HCT116 (cell line): ENCODE measurements at regions not wholly inside any gene's neighbourhood (a gene's known extent, or its start where the extent isn't known, plus 50 kb on each side); places are given as distances from the start of the nearest gene placed in this dataset.

Experiments used
- CEBPB ChIP-seq: IDR thresholded peaks from 2 replicates; pipeline ENCODE4 v1.6.1; 2012; ENCODE audit warnings: low read depth
- POLR2A ChIP-seq: IDR thresholded peaks from 2 replicates; pipeline ENCODE4 v1.7.0; 2011; ENCODE audit warnings: borderline replicate concordance; ENCODE audit not compliant: insufficient read depth, insufficient read length; ENCODE audit errors: extremely low read depth
- POLR2AphosphoS5 ChIP-seq: IDR thresholded peaks from 2 replicates; pipeline ENCODE4 v1.6.1; 2011; ENCODE audit warnings: mild to moderate bottlenecking, low read depth, low read length, moderate library complexity
- TF ChIP-seq, protein P1 (sequence below), 3 experiments: fragments of 200-600 bp in 1 of 3; sonication (generic) in 1 of 3; IDR thresholded peaks in 2 of 3; conservative IDR thresholded peaks in 1 of 3; 2 replicates each; pipeline ENCODE4 v1.5.1; 2012 to 2017; ENCODE audit warnings: low read depth in 2 of 3, low read length in 2 of 3, antibody characterized with exemption in 1 of 3, borderline replicate concordance in 1 of 3, control low read depth in 1 of 3, mild to moderate bottlenecking in 1 of 3, mixed read lengths in 1 of 3, mixed run types in 1 of 3, moderate library complexity in 1 of 3; ENCODE audit not compliant: insufficient read depth in 1 of 3
- TF ChIP-seq, protein P2 (sequence below): IDR thresholded peaks from 2 replicates; pipeline ENCODE4 v1.6.1; 2011; ENCODE audit warnings: mild to moderate bottlenecking, low read length, moderate library complexity; ENCODE audit not compliant: insufficient replicate concordance; ENCODE audit errors: extremely low read depth
- TF ChIP-seq, protein P3 (sequence below): IDR thresholded peaks from 2 replicates; pipeline ENCODE4 v1.6.1; 2012

DNA sequence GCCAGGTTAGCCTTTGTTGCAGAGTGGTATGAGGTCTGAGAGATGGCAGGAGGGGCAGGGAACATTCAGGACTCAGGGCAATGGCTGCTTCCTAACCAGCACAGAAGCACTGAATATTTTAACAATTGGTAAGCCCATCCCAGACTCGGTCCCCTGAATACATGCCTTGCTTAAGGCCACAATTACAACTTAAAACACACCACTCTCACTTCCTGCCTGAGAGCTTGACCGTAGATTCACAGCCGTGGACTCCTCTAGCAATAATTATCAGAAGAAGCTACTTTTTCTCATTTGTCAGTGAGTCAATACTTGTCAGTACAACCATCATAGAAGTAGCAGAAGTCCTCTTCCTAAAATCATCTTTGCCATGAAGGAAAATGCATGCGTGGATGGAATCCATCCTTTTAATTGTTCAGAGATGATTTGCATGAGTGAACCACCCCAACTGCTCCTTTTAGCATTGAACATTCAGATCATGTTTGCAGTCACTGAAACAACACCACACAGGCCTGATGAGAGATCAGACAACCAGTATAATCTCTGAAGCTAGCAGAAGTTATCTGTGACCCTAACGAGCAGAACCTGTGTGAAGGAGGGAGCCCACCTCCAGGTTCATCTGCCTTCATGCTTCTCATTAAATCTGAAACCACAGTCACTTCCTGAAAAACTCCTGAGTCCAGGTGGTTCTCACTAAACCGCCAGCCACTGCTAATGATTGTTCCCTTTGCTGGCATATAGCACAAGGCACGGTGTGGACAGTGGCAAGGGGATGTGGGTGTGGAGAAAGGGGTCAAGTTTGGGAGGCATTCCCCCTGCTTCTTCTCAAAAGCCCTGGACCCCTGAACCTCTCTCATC lies 333.9 kb upstream of the CNR1 start:
- TF ChIP-seq CEBPB (no peak), POLR2AphosphoS5 (no peak), POLR2A (no peak)
- TF ChIP-seq, protein P1, sequence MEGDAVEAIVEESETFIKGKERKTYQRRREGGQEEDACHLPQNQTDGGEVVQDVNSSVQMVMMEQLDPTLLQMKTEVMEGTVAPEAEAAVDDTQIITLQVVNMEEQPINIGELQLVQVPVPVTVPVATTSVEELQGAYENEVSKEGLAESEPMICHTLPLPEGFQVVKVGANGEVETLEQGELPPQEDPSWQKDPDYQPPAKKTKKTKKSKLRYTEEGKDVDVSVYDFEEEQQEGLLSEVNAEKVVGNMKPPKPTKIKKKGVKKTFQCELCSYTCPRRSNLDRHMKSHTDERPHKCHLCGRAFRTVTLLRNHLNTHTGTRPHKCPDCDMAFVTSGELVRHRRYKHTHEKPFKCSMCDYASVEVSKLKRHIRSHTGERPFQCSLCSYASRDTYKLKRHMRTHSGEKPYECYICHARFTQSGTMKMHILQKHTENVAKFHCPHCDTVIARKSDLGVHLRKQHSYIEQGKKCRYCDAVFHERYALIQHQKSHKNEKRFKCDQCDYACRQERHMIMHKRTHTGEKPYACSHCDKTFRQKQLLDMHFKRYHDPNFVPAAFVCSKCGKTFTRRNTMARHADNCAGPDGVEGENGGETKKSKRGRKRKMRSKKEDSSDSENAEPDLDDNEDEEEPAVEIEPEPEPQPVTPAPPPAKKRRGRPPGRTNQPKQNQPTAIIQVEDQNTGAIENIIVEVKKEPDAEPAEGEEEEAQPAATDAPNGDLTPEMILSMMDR (IDR thresholded peaks at IDR 0.05 in 2 of 3, conservative IDR thresholded peaks at IDR 0.05 in 1 of 3; ENCODE audit: borderline replicate concordance in 1 of 3, insufficient read depth in 1 of 3, low read depth in 2 of 3, low read length in 2 of 3), result no peak
- TF ChIP-seq, protein P2, sequence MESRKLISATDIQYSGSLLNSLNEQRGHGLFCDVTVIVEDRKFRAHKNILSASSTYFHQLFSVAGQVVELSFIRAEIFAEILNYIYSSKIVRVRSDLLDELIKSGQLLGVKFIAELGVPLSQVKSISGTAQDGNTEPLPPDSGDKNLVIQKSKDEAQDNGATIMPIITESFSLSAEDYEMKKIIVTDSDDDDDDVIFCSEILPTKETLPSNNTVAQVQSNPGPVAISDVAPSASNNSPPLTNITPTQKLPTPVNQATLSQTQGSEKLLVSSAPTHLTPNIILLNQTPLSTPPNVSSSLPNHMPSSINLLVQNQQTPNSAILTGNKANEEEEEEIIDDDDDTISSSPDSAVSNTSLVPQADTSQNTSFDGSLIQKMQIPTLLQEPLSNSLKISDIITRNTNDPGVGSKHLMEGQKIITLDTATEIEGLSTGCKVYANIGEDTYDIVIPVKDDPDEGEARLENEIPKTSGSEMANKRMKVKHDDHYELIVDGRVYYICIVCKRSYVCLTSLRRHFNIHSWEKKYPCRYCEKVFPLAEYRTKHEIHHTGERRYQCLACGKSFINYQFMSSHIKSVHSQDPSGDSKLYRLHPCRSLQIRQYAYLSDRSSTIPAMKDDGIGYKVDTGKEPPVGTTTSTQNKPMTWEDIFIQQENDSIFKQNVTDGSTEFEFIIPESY, result no peak
- TF ChIP-seq, protein P3, sequence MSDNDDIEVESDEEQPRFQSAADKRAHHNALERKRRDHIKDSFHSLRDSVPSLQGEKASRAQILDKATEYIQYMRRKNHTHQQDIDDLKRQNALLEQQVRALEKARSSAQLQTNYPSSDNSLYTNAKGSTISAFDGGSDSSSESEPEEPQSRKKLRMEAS, result no peak
